ENCODE measurements at regions not wholly inside any gene's neighbourhood (a gene's known extent, or its start where the extent isn't known, plus 50 kb on each side); places are given as distances from the start of the nearest gene placed in this dataset.

- no peak for TF ChIP-seq ZHX1 (conservative IDR thresholded peaks at IDR 0.05; ENCODE audit: low read length)
- TF ChIP-seq HSF4 (CRISPR knock-in tag; IDR thresholded peaks at IDR 0.05; ENCODE audit: borderline replicate concordance): no peak
These were observed 98.7 kb upstream of the BHLHE23 start (continued) for GRCh38 chr20:63105211-63106107.

GRCh38 chr20:63104312-63105181, 97.8 kb upstream of the BHLHE23 start:
- ATAC-seq (no peak), FAIRE-seq (no peak), DNase-seq (ENCODE audit: extremely low read depth in 1 of 4, low spot score in 3 of 4) (no peak)
- Histone ChIP-seq H3K9ac (ENCODE audit: insufficient read depth in 1 of 2, low read depth in 2 of 2, low read length in 2 of 2) (no peak overlapping the region; a peak in 1 of 4 replicates), H3K27ac (ENCODE audit: extremely low read depth, low read depth, low read length) (no peak overlapping the region), H3K27me3 (ENCODE audit: control insufficient read depth in 2 of 2, insufficient read depth in 2 of 2, low read length in 2 of 2) (peaks cover 0 to 4% of the 10 kb centered on the region in 2 experiments; a peak in 1 of 5 replicates), H2AFZ (ENCODE audit: low read depth, low read length) (no peak overlapping the region), H3K36me3 (ENCODE audit: control insufficient read depth, insufficient read depth, low read length) (no peaks in the 10 kb centered on the region), H3K4me2 (ENCODE audit: insufficient read depth, low read length) (no peak overlapping the region), H3K4me1 (replicated peaks in 1 of 2; ENCODE audit: control insufficient read depth in 2 of 2, insufficient read depth in 2 of 2, low read length in 2 of 2) (peaks cover 0 to 5% of the 10 kb centered on the region in 2 experiments; a peak in 2 of 5 replicates), H4K20me1 (replicated peaks; ENCODE audit: control insufficient read depth, insufficient read depth, low read length) (no peaks in the 10 kb centered on the region), H3K4me3 (no peak overlapping the region), H3K9me1 (ENCODE audit: control insufficient read depth, insufficient read depth, low read length) (no peaks in the 10 kb centered on the region), H3K79me2 (ENCODE audit: control insufficient read depth, insufficient read depth, low read length) (no peaks in the 10 kb centered on the region), H3K9me3 (replicated peaks; ENCODE audit: control insufficient read depth, insufficient read depth, low read depth, low read length) (no peaks in the 10 kb centered on the region)
- no TSS peak for BruUV-seq (replicated peaks)
- TF ChIP-seq ZBTB40 (IDR thresholded peaks at IDR 0.05) (peak; percentile 70), ZBTB40 (CRISPR knock-in tag; IDR thresholded peaks at IDR 0.05) (peak; percentile 39; the same call in 1 of the 2 replicates), NR2F6 (CRISPR knock-in tag; IDR thresholded peaks at IDR 0.05) (no peak)
- ChIA-PET POLR2A (no interaction called here), CTCF (ENCODE audit: low intra/inter-chr PET ratio) (no interaction called here)
- in situ Hi-C loops (cut with MboI): no loop called here
- intact Hi-C loops (cut with micrococcal nuclease): no loop called here
- WGBS (ENCODE audit: insufficient coverage, low coverage, missing lambda C conversion rate): 5% methylated on average over 19 of the region's 19 CpGs

All from K562 (cell line).